ENCODE measurements at regions not wholly inside any gene's neighbourhood (a gene's known extent, or its start where the extent isn't known, plus 50 kb on each side); places are given as distances from the start of the nearest gene placed in this dataset.
"Not testable (repeated sequence)": the region's sequence is repeated elsewhere in the genome, so short reads cannot be mapped to it uniquely, and the experiment has no call there.

DNA sequence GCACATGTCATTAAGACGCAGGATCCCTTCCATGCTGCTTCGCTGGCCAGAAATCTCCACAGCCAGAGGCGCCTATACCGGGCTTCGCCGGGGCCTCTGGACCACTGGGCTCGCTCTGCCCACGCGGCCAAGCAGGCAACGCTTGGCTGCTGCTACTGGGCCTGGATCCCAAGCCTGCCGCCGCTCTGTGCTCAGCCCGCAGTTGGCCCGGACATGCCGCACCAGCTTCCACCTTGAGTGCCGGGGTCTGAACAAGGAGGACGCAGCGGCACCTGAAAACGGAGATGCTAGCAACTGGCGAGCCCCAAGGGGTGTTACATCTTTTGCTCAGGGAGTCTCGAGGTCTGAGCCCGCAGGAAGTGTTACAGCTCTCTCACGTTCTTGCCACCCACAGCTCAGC, 409.9 kb upstream of the SGCG start:
- DNase-seq (ENCODE audit: extremely low read depth, low read depth, low spot score), result no peak

DNA sequence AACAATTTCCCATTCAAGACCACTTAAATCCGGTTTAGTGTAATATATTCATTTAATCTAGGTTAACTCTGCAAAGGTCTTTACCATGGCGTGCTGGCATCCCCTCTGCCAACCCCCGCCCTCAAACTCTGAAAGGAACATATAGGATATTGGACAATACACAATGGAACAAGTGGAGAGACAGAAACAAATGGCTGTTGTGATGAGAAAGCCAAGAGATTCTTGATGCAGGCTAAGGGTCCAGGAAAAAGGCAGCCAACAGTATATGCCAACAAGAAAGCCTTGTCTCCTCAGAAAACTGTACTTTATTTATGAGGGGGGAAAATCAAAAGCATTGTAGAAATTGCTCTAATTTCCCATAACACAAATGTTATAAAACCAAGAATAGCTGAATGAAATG, 407.3 kb upstream of the SGCG start:
- DNase-seq (ENCODE audit: extremely low read depth, low read depth, low spot score), result no peak

DNA sequence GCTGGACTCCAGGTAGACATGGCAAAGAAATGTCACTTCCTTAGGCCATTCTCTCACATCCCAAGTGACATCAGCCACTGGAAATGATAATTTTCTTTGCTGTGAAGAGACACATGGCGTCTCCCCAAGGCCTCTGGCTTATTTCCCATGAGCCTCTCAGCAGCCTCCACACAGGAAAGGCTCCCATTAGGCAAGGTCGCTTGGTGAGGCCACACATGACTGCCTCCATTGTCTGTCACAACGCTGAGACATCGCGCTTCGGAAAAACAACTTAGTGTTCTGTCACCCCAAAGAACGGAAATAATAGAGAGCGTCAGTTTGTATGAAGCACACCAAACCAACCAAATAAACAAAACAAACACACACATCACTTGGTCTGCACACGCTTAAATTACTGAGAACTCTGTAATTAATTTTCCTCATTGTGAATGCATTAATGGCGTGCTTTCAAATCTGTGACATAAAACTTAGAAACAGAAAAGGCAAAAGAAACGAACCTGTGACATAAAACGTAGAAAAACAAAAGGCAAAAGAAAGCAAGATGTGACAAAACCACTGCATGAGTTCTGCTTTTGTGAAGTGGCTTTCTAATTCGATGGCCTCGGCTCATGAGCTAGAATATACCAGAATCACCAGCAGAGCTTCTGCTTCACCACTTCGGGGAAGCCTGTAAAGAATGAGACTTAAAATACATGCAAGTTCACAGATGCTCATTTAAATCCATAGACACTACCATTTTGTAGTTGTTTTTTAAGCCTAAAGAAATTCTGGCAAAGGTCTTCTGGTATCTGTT, 404.2 kb upstream of the SGCG start:
- DNase-seq (ENCODE audit: extremely low read depth, low read depth, low spot score), result no peak

DNA sequence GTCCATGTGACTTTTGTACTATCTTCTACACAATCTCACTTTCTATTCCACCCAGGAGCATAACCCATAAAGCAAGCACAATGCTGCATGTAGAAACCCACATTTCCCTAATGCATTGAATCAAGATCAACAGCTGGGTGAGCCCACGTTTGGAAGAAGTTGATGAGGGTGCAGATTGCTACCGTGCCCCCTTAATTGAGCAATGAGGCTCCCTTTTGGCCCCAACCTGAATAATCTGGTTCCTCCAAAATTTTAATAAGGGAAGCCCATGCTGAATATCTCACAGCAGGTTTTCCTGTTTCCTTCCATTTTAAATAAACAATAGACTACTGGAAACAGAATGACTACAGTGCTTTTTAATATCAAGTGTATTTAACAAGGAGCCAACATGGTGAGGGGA, 403.6 kb upstream of the SGCG start:
- DNase-seq (ENCODE audit: extremely low read depth, low read depth, low spot score), result no peak

DNA sequence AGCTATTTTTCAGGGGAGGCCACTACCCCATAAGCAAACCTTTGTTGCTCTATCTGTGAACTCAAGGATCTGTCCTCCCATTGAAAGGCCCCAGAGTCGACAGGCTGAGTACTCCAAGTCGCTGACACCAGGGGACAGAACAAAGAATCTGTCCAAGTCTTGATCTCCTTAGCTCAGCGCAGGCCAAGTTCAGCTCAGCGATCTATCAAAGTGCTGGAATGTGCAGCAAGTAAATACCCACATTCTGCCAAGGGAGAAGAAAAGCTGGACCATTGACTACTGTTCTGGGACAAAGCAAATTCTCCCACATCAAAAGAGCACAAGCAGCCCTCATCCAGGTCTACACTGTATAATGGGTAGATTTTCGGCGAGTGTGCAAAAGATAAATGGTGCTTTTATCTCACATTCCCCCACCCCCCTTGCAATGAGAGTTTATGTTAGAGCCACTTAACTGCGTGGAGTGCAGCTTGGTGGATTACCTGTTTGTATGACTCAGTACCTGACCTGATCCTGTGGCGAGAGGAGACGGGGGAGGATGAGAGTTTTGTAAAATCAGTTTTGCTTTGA, 391.7 kb upstream of the SGCG start:
- DNase-seq (ENCODE audit: extremely low read depth, low read depth, low spot score), result no peak

DNA sequence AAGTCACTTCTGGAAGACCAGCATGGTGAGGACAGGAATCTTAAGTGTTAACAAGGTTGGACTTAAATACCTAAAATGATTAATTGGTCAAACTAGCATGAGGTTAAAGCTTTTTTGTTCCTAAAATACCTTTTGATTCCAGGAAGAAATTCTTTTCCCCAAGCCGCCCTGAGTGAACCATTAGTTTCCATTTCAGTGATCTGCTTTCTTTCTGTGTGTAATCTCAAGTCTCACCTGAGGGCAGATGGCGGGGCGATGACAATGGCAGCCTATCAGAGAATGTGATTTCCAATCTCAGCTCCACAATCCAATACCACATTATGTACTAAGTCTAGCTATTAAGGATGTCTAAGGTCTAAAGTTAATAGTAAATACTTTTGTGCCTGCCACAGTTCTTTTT, 390.9 kb upstream of the SGCG start:
- no peak for DNase-seq (ENCODE audit: extremely low read depth, low read depth, low spot score)

DNA sequence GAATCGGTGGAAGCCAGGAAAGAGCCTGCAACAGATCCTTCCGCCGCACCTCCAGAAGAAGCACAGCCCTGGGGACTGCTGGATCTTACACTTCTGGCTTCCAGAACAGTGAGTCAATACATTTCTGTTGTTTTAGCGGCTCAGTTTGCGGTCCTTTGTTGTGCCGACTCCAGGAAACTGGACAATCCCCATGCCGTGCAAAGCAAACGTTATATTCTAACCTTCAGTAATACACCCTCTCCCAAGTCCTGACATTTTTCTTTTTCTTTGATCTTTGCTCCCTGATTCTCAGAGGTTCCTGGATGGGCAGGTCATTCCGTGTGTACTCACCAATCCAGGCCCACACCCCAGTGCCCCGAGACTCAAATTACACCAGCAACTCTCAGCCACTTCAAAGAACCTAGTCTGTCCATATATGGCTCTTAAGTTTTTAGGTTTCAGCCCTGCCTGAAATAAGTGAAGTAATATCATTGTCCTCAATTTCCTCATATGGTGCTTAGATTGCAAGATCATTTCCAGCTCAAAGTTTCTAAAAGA, 387.1 kb upstream of the SGCG start:
- no peak for DNase-seq (ENCODE audit: extremely low read depth, low read depth, low spot score)

DNA sequence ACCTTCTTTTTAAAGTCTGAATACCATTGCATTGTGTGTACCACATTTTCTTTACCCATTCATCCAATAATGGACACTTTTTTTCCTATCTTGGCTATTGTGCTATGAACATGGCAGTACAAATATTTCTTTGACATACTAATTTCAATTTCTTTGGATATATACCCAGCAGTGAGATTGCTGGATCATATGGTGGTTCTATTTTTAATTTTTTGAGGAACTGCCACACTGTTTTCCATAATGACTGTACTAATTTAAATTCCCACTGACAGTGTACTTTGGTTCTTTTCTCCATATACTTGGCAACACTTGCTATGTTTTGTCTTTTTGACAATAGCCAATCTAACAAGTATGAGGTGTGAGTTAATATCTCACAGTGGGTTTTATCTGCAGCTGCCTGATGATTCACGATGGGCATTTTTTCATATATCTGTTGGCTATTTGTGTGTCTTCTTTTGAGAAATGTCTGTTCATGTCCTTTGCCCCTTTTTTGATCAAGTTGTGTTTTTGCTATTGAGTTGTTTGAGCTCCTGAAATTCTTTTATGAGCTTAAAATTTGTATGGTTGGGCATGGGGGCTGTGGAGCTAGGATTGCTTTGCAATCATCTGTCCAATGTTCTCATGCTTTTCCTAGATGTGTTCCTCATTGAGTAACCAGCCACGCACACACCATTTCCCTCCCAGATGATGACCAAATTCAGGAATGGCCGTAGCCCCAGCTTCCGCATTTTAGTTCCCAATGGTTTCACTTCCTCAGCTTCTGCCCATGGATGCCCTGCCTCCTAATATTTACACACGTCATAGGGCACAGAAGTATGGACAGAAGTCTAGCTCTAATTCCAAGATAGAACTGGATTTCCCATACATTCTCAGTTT, 380.0 kb upstream of the SGCG start:
- no peak for DNase-seq (ENCODE audit: extremely low read depth, low read depth, low spot score)

DNA sequence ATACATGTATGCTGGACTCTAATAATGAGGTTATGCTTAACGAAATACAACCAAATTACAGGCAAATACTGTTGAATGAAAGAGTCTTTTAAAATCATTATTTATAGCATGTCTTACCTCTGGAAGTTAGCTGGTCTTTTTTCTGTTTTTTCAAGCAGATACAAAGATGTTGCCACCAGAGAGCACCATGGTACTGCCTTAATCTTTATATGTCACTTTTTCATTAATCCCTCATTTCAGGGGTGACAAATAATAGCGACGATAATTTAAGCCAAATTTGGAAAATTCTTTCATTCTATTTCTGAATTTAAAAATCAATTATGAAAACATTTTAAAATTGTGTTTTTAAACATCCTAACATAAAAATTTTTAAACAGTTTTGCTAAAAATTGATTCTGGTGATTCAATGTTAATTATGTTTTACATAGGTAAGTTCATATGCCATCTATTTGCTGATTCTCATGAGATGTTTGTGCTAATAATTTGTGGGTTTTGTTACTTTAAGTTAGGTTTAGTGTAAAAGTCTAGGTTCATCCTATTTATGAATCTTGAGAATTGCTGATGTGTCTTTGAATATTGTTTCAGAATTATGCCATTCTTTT, 379.3 kb upstream of the SGCG start:
- no peak for DNase-seq (ENCODE audit: extremely low read depth, low read depth, low spot score)

DNA sequence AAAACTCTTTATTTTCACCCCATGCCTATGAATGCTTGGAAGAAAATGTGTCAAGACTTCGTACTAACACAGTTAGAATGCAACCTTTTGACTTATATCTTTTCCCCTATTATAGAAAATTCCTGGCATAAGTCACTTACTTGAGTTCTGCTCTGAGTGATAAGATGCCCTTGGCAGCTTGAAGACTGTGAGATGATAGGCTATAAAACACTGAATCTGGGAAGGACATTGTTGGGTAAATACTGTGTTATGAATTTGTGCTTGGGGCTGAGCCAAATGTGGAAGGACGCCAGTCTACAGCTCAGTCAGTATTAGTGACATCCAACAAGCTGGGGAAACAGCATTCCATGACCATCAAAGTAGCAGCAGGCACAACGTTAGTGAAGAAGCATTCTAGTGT, 368.0 kb upstream of the SGCG start:
- DNase-seq (ENCODE audit: extremely low read depth, low read depth, low spot score), result no peak

DNA sequence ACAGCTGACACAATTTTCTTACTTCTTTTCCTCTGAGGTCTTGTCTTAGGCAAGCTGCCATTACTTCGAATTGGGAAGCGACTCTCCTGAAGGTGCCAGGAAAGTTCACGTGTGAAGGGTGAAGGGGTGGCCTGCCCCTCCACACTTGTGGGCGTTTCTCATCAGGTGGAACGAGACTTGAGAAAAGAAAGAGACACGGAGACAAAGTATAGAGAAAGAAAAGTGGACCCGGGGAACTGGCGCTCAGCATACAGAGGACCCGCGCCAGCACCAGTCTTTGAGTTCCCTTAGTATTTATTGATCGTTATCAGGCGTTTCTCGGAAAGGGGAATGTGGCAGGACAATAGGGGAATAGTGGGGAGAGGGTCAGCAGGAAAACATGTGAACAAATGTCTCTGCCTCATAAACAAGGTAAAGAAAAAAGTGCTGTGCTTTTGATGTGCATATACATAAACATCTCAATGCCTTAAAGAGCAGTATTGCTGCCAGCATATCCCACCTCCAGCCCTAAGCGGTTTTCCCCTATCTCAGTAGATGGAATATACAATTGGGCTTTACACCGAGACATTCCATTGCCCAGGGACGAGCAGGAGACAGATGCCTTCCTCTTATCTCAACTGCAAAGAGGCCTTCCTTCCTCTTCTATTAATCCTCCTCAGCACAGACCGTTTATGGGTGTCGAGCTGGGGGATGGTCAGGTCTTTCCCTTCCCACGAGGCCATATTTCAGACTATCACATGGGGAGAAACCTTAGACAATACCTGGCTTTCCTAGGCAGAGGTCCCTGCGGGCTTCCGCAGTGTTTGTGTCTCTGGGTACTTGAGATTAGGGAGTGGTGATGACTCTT, 367.0 kb upstream of the SGCG start:
- DNase-seq (ENCODE audit: extremely low read depth, low read depth, low spot score), result not testable (repeated sequence)

DNA sequence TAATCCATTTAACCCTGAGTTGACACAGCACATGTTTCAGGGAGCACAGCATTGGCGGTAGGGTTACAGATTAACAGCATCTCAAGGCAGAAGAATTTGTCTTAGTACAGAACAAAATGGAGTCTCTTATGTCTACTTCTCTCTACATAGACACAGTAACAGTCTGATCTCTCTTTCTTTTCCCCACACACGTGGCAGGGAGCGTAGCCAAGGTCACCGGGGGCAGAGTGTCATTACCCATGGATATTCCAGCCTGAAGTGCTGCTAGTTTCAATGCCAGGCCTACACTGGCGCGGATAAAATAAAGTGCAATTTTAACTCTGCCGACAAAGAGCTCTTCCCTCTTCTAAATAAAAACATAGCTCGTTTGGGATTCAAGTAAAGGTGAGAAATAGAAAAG, 366.3 kb upstream of the SGCG start:
- DNase-seq (ENCODE audit: extremely low read depth, low read depth, low spot score), result not testable (repeated sequence)

DNA sequence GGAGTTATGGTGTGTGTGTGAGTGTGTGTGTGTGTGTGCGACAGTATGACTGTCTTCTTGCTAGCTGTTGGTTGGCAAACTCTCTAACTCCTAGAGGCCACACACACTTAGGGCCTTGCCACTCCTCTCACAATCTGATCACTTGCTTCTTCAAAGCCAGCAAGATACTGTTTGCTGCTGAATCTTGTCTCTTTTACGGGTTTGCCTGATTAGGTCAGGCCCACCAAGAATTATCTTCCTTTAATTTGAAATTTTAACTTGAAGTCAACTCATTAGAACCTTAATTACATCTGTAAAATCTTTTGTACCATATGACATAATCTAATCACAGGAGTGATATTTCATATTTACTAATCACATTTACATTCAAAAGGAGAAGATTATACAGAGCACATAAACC, 359.2 kb upstream of the SGCG start:
- no peak for DNase-seq (ENCODE audit: extremely low read depth, low read depth, low spot score)

DNA sequence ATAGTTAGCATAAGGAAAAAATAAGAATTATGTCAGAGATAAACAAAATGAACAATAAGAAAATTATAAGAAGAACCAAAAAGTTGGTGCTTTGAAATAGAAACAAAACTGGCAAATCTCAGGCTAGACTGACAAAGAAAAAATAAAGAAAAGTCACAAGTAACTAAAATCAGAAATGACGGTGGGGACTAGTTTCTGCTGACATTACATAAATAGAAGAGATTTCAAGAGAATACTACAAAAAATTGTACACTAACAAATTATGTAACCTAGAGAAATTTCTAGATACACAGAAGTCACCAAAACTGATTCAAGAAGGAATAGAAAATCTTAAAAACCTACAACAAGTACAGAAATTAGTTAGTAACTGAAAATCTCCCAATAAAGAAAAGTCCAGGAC, 355.6 kb upstream of the SGCG start:
- DNase-seq (ENCODE audit: extremely low read depth, low read depth, low spot score), result no peak

DNA sequence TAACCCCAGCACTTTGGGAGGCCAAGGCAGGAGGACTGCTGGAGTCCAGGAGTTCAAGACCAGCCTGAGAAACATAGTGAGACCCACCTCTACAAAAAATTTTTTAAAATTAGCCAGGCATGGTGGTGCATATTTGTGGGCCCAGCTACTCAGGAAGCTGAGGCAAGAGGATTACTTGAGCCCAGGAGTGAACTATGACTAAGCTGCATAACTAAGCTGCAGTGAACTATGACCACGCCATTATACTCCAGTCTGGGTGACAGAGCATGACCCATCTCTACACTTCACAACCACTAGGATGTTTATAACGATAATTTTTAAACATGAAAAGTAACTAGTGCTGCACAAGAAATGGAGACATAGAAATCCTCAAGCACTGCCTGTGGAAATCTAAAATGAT, 352.7 kb upstream of the SGCG start:
- no peak for DNase-seq (ENCODE audit: extremely low read depth, low read depth, low spot score)

DNA sequence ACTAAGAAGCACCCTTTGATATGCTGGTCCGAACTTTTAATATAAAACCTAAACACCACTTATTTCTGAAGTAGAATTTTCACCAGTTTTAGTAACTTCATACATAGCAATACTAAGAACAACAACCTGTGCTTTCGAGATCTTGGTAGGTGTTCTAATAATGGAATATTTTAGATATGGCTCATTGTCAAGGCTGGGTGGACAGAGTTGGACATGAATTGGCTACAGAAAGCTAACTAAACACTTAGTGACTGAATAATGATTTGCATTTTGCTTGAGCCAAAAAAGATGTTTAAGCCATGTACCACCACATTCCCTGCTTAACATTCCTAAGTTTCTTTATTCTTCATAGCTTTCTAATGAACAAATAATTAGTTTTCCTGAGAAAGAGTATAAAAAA, 344.3 kb upstream of the SGCG start:
- no peak for DNase-seq (ENCODE audit: extremely low read depth, low read depth, low spot score)

DNA sequence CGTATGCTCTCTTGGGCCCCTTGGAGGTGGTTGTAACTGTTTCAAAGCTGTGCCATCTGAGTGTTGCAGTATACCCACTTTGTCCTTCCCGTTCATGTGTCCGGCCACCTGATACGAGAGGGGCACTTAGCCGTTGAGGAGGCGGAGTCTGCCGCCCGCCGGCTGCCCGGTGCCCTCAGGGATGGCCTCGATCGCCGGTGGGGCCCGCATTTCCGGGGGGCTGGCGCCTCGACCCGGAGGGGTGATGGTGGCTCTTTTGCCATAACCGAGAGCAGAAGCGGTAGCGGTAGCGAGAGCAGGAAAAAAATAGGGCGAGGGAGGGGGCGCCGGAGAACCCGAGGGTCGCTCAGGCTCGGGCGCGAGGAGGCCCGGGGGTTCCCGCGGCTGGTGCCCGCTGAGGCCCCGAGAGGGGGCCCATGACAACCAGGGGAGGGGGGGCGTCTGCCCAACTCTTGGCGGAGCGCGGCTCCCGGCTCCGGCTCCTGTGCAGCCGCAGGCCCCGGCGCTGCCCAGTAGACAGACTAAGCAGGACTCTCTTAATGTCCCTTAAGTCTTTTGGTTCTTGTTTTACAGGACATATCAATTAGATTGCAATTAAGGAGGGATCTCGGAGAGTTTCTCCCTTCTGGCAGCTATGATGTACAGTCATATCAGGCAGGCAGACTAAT, 342.7 kb upstream of the SGCG start:
- no peak for DNase-seq (ENCODE audit: extremely low read depth, low read depth, low spot score)

DNA sequence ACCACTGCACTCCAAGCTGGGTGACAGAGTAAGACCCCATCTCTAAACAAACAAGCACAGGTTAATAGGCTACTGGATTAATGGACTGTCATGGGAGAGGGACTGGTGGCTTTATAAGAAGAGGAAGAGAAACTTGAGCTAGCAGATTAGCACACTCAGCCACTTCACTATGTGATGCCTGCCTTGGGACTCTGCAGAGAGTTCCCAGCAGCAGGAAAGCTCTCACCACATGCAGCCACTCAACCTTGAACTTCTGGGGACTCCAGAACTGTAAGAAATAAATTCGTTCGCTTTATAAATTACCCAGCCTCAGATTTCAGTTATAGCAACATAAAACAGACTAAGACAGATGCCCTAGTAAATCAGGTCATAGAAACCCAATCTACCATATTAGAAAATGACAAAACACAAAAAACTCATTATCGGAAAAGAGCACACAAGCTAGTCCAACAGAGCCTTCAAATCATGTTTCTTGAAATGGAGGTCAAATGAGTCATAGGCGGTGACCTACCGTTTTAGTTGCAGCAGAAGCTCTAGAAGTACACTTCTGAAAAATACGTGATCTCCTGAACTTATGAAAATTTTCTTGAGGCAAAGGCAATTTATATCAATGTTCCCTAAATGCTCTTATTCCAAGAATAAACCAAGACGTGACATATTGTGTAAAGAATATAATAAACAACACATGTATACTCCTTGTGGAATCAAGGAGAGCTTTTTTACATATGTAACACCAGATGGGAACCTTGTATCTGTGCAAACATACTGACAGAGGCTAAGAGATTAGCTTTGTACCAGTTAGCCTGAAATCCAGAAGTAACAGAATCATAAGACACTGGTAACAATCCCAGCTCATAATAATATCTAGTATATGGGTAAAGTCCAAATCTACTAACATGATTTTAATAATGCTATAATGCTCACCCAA, 340.9 kb upstream of the SGCG start:
- DNase-seq (ENCODE audit: extremely low read depth, low read depth, low spot score), result no peak

DNA sequence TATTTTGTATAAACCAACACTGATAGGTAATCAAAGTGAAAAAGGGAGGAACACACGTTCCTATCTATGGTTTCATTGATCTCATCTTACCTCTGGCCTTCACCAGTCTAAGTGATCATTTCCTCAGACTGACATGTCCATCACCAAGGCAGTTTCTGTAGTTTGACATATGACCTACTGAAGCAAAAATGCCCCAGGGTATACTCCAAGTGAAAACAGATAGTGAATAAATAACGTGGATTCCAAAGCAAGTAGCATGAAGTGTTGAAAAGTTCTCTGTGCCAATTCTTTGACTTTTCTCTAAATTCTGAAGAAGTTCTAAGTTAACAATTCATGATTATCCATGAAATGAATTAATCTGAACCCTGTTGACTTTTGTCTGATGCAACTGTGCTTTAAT, 334.2 kb upstream of the SGCG start:
- no peak for DNase-seq (ENCODE audit: extremely low read depth, low read depth, low spot score)

Measured in glomerular endothelial cell (primary cell).